IMR-90 (cell line): ENCODE measurements at regions not wholly inside any gene's neighbourhood (a gene's known extent, or its start where the extent isn't known, plus 50 kb on each side); places are given as distances from the start of the nearest gene placed in this dataset.

Source experiments
- ATAC-seq: fragments of 200-7000 bp; cut with Tn5 transposase; 2 replicates; pipeline ENCODE4 v1.9.1; 2020; ENCODE audit warnings: low read depth, mild to moderate bottlenecking, moderate library complexity
- BruUV-seq: library from RNA; stranded (reverse); fragments of 400-500 nt; replicated peaks from 2 replicates; lab custom pipeline; 2021; lab: Mats Ljungman, UMichigan
- CTCF ChIA-PET: fragments of 300-600 bp; formaldehyde crosslinking; extraction: SDS; loops from one replicate; lab custom pipeline; 2021; ENCODE audit warnings: antibody characterized with exemption; lab: Yijun Ruan, JAX
- POLR2A ChIA-PET: fragments of 300-600 bp; sonication (Branson Sonifier 250); formaldehyde crosslinking; loops from one replicate; lab custom pipeline; 2022; ENCODE audit warnings: antibody characterized with exemption; ENCODE audit not compliant: unreplicated experiment; lab: Charles Lee
- DNase-seq: peaks from one replicate; pipeline ENCODE4 v3.0.0; 2013
- H2AFZ ChIP-seq: replicated peaks from 2 replicates; pipeline ENCODE3; 2013; ENCODE audit warnings: low read length, mild to moderate bottlenecking; ENCODE audit not compliant: poor library complexity
- H2AK5ac ChIP-seq: 2 replicates; pipeline ENCODE4 v1.6.1; 2013; ENCODE audit warnings: low read depth, low read length, inconsistent platforms
- H2AK9ac ChIP-seq: replicated peaks from 2 replicates; pipeline ENCODE3; 2013; ENCODE audit warnings: mild to moderate bottlenecking, low read depth, low read length, moderate library complexity; ENCODE audit not compliant: poor library complexity
- H2BK120ac ChIP-seq: 2 replicates; pipeline ENCODE4 v1.6.1; 2013; ENCODE audit warnings: low read depth, low read length, inconsistent platforms
- H2BK15ac ChIP-seq: 3 replicates; pipeline ENCODE4 v1.6.1; 2013; ENCODE audit warnings: low read depth, low read length, inconsistent platforms
- H2BK20ac ChIP-seq: 2 replicates; pipeline ENCODE4 v1.6.1; 2013; ENCODE audit warnings: low read depth, mild to moderate bottlenecking, inconsistent platforms, low read length, moderate library complexity
- H2BK5ac ChIP-seq: 2 replicates; pipeline ENCODE4 v1.6.1; 2013; ENCODE audit warnings: mild to moderate bottlenecking, low read depth, low read length, inconsistent platforms; ENCODE audit not compliant: poor library complexity, severe bottlenecking
- H3K14ac ChIP-seq: replicated peaks from 2 replicates; pipeline ENCODE4 v1.6.1; 2013; ENCODE audit warnings: low read depth, low read length, inconsistent platforms
- H3K18ac ChIP-seq: 2 replicates; pipeline ENCODE4 v1.6.1; 2013; ENCODE audit warnings: low read depth, low read length, control low read depth
- H3K23ac ChIP-seq: 2 replicates; pipeline ENCODE4 v1.6.1; 2013; ENCODE audit warnings: low read depth, low read length, inconsistent platforms
- H3K27ac ChIP-seq: 2 replicates; pipeline ENCODE4 v1.5.1; 2013; ENCODE audit warnings: mild to moderate bottlenecking, control low read depth, low read length; ENCODE audit not compliant: insufficient read depth
- H3K27me3 ChIP-seq: 2 replicates; pipeline ENCODE4 v1.6.1; 2013; ENCODE audit warnings: low read length; ENCODE audit not compliant: control insufficient read depth, insufficient read depth
- H3K36me3 ChIP-seq: 2 replicates; pipeline ENCODE4 v1.6.1; 2013; ENCODE audit warnings: low read length, mixed read lengths; ENCODE audit not compliant: control insufficient read depth, insufficient read depth
- H3K4ac ChIP-seq: 2 replicates; pipeline ENCODE4 v1.6.1; 2013; ENCODE audit warnings: low read depth, low read length, inconsistent platforms
- H3K4me1 ChIP-seq: 2 replicates; pipeline ENCODE4 v1.6.1; 2013; ENCODE audit warnings: low read length, mixed read lengths; ENCODE audit not compliant: control insufficient read depth, insufficient read depth
- H3K4me2 ChIP-seq: 2 replicates; pipeline ENCODE4 v1.6.1; 2013; ENCODE audit warnings: low read depth, mild to moderate bottlenecking, control low read depth, low read length, moderate library complexity
- H3K4me3 ChIP-seq: 2 replicates; pipeline ENCODE4 v1.5.1; 2013; ENCODE audit warnings: low read depth, mild to moderate bottlenecking, control low read depth, low read length, moderate library complexity; ENCODE audit not compliant: insufficient read depth
- H3K56ac ChIP-seq: 2 replicates; pipeline ENCODE4 v1.6.1; 2013; ENCODE audit warnings: low read length, inconsistent platforms; ENCODE audit not compliant: insufficient read depth; ENCODE audit errors: extremely low read depth
- H3K79me1 ChIP-seq, 2 experiments: 2 replicates each; pipeline ENCODE4 v1.6.1; 2013; ENCODE audit warnings: low read length in 2 of 2, inconsistent platforms in 1 of 2, low read depth in 1 of 2
- H3K9ac ChIP-seq: 2 replicates; pipeline ENCODE4 v1.6.1; 2013; ENCODE audit warnings: low read depth, low read length, control low read depth
- H3K9me1 ChIP-seq: 2 replicates; pipeline ENCODE4 v1.6.1; 2013; ENCODE audit warnings: low read length, inconsistent platforms; ENCODE audit not compliant: insufficient read depth
- H3K9me3 ChIP-seq: 2 replicates; pipeline ENCODE4 v1.6.1; 2013; ENCODE audit warnings: low read length; ENCODE audit not compliant: control insufficient read depth, insufficient read depth
- H4K20me1 ChIP-seq: 2 replicates; pipeline ENCODE4 v1.6.1; 2013; ENCODE audit warnings: low read length, inconsistent platforms; ENCODE audit not compliant: insufficient read depth
- H4K5ac ChIP-seq: 2 replicates; pipeline ENCODE4 v1.6.1; 2013; ENCODE audit warnings: mild to moderate bottlenecking, low read depth, low read length, control low read depth
- H4K8ac ChIP-seq, 2 experiments: 2 replicates each; pipeline ENCODE4 v1.6.1; 2013; ENCODE audit warnings: low read depth in 2 of 2, low read length in 2 of 2, control low read depth in 1 of 2, inconsistent platforms in 1 of 2
- H4K91ac ChIP-seq: 2 replicates; pipeline ENCODE4 v1.6.1; 2013; ENCODE audit warnings: low read depth, low read length, inconsistent platforms; ENCODE audit not compliant: insufficient read depth
- BHLHE40 ChIP-seq: fragments of 150-350 bp; IDR thresholded peaks from 2 replicates; pipeline ENCODE4 v1.6.1; 2016; ENCODE audit warnings: mild to moderate bottlenecking, low read depth, low read length
- CHD1 ChIP-seq: IDR thresholded peaks from 2 replicates; pipeline ENCODE4 v1.6.1; 2012; ENCODE audit warnings: low read depth, low read length, improper control_type of control experiment
- ELK1 ChIP-seq: fragments of 150-350 bp; IDR thresholded peaks from 2 replicates; pipeline ENCODE4 v1.6.1; 2016; ENCODE audit warnings: low read depth, mild to moderate bottlenecking, low read length, moderate library complexity, borderline replicate concordance
- FOS ChIP-seq: fragments of 150-350 bp; IDR thresholded peaks from 2 replicates; pipeline ENCODE4 v1.6.1; 2016; ENCODE audit warnings: low read depth, low read length
- MAZ ChIP-seq: IDR thresholded peaks from 2 replicates; pipeline ENCODE4 v1.6.1; 2012; ENCODE audit warnings: low read depth, mild to moderate bottlenecking, low read length, improper control_type of control experiment, moderate library complexity, borderline replicate concordance
- MXI1 ChIP-seq: IDR thresholded peaks from 2 replicates; pipeline ENCODE4 v1.6.1; 2012; ENCODE audit warnings: low read depth, mild to moderate bottlenecking, low read length, moderate library complexity, borderline replicate concordance
- NFE2L2 ChIP-seq: fragments of 150-350 bp; IDR thresholded peaks from 2 replicates; pipeline ENCODE4 v1.6.1; 2016; ENCODE audit warnings: low read depth, mild to moderate bottlenecking, low read length
- RAD21 ChIP-seq: IDR thresholded peaks from 2 replicates; pipeline ENCODE4 v1.6.1; 2012; ENCODE audit warnings: low read length, improper control_type of control experiment
- RFX5 ChIP-seq: IDR thresholded peaks from 2 replicates; pipeline ENCODE4 v1.8.0; 2012; ENCODE audit warnings: low read depth, mild to moderate bottlenecking, low read length, moderate library complexity
- SMC3 ChIP-seq: fragments of 150-350 bp; IDR thresholded peaks from 2 replicates; pipeline ENCODE4 v1.6.1; 2016; ENCODE audit warnings: low read depth, mild to moderate bottlenecking, antibody characterized with exemption, low read length, moderate library complexity
- USF2 ChIP-seq: fragments of 150-350 bp; IDR thresholded peaks from 2 replicates; pipeline ENCODE4 v1.6.1; 2017; ENCODE audit warnings: mild to moderate bottlenecking, antibody characterized with exemption, low read length, low read depth
- WGBS, 2 experiments: methylation state at CpG; one replicate each; pipeline versions ENCODE4 v1.1.5 to v1.1.7; 2013; ENCODE audit warnings: missing lambda C conversion rate in 2 of 2; ENCODE audit not compliant: insufficient read length in 1 of 2; ENCODE audit errors: extremely low coverage in 2 of 2; 5-methylcytosine and 5-hydroxymethylcytosine counted together
- dilution Hi-C: fragments of 300-500 bp; cut with HindIII; formaldehyde crosslinking; loops from one replicate; pipeline ENCODE4 v1.14.3; 2018; ENCODE audit warnings: low sequenced_read_pairs; ENCODE audit not compliant: unreplicated experiment
- in situ Hi-C: fragments of 300-500 bp; cut with MboI; formaldehyde crosslinking; loops from 3 replicates; pipeline ENCODE4 v1.14.3; 2019; ENCODE audit warnings: low sequenced_read_pairs, inconsistent platforms, mixed read lengths
- intact Hi-C: fragments of 100-400 bp; cut with micrococcal nuclease; formaldehyde crosslinking; loops from 2 replicates; pipeline ENCODE4 v1.10.0; 2022
- TF ChIP-seq, protein P1 (sequence below): conservative IDR thresholded peaks from 2 replicates; pipeline ENCODE4 v1.5.1; 2012; ENCODE audit warnings: mild to moderate bottlenecking, low read depth, low read length, improper control_type of control experiment

- no peak overlapping the region for H4K5ac ChIP-seq
- H3K27ac ChIP-seq, result no peak overlapping the region
- no peaks in the 10 kb centered on the region for H3K79me1 ChIP-seq
- no peak overlapping the region for H2BK120ac ChIP-seq
- no peak overlapping the region for H2AK5ac ChIP-seq
- no peak overlapping the region for H2AK9ac ChIP-seq
- no peak overlapping the region for H3K14ac ChIP-seq
- H3K23ac ChIP-seq, result no peak overlapping the region
- intact Hi-C loops, result no loop called here
- no peak overlapping the region for H3K18ac ChIP-seq
- H3K27me3 ChIP-seq, result no peaks in the 10 kb centered on the region
- H4K8ac ChIP-seq, result no peak overlapping the region
- H2BK20ac ChIP-seq, result no peak overlapping the region
- DNase-seq (no peak), ATAC-seq (no peak)
- no peak overlapping the region for H3K4me2 ChIP-seq
- H3K9ac ChIP-seq, result no peak overlapping the region
- H4K20me1 ChIP-seq, result no peaks in the 10 kb centered on the region
- in situ Hi-C loops, result no loop called here
- BruUV-seq, result no TSS peak
- WGBS, 2 experiments, result no CpG with 5 or more reads among the region's 1 CpG
- dilution Hi-C loops, result no loop called here
- H2AFZ ChIP-seq, result no peak overlapping the region
- POLR2A ChIA-PET, result no interaction called here
- no peak overlapping the region for H3K4me3 ChIP-seq
- H4K91ac ChIP-seq, result no peak overlapping the region
- H3K9me3 ChIP-seq, result no peaks in the 10 kb centered on the region
- H3K36me3 ChIP-seq, result no peaks in the 10 kb centered on the region
- no peaks in the 10 kb centered on the region for H3K9me1 ChIP-seq
- H2BK15ac ChIP-seq, result no peak overlapping the region
- no peak overlapping the region for H3K4ac ChIP-seq
- H3K4me1 ChIP-seq, result no peaks in the 10 kb centered on the region
- CTCF ChIA-PET, result no interaction called here
- TF ChIP-seq FOS (no peak), SMC3 (no peak), USF2 (no peak), MAZ (no peak), CHD1 (no peak), ELK1 (no peak), RAD21 (no peak), MXI1 (no peak), BHLHE40 (no peak), NFE2L2 (no peak), RFX5 (no peak)
- TF ChIP-seq, protein P1, sequence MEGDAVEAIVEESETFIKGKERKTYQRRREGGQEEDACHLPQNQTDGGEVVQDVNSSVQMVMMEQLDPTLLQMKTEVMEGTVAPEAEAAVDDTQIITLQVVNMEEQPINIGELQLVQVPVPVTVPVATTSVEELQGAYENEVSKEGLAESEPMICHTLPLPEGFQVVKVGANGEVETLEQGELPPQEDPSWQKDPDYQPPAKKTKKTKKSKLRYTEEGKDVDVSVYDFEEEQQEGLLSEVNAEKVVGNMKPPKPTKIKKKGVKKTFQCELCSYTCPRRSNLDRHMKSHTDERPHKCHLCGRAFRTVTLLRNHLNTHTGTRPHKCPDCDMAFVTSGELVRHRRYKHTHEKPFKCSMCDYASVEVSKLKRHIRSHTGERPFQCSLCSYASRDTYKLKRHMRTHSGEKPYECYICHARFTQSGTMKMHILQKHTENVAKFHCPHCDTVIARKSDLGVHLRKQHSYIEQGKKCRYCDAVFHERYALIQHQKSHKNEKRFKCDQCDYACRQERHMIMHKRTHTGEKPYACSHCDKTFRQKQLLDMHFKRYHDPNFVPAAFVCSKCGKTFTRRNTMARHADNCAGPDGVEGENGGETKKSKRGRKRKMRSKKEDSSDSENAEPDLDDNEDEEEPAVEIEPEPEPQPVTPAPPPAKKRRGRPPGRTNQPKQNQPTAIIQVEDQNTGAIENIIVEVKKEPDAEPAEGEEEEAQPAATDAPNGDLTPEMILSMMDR, result no peak
- H2BK5ac ChIP-seq, result no peak overlapping the region
- no peak overlapping the region for H3K56ac ChIP-seq
These were observed 862.8 kb downstream of the ROBO2 start for GRCh38 chr3:77902675-77903074.
